ENCODE measurements at regions not wholly inside any gene's neighbourhood (a gene's known extent, or its start where the extent isn't known, plus 50 kb on each side); places are given as distances from the start of the nearest gene placed in this dataset.

DNA sequence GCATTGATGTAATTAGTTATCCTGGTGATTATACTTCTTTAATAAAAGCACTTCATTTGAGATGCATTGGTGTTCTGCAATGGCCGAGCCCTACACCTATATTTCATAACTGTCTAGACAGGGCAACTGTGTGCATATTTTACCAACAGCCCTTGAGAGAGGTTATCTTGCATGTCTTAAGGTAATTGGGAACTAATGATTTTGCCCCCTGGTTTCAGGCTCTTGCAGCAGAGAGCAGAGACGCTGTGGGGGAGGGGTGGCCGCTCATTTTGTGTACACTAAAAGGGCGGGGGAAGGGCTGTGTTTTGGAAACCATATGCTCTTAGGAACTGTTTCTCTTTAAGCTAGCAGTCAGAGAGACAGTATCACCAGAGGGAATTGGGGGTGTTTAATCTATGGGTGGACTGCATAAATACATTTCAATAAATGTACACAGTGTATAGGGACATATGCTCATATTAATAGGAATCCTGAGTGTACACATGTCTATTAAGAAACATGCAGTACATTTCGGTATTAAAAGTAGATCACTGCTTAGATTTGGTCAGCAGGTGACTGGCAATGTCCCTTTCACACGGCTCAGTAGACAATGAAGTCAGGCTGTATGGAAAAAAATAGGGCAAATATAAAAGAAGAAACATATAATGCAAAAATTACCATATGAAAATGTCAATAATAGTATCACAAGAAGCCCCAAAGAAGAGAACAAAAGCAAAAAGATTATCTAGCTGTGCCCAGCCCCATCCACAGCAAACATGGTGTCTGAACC, 402.9 kb upstream of the CITED2 start:
- DNase-seq, result no peak

DNA sequence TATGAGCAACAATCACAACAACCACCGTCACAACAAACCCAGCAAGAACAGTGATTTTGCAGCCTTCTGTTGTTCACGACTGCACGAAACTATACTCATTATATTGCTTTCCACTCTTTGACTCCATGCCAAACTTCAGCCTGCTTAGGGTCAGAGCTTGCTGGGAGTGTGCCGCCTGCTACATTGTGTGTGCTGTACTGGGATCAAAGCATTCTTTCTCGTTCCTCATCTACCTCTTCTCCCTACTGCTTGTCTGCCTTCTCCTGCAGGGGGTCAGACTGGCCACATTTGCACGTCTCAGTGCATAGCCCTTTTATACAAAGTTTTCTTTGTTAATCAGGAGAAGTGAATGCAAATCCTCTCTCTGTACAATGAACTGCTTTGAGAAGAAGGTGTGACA, 401.6 kb upstream of the CITED2 start:
- DNase-seq, result no peak

DNA sequence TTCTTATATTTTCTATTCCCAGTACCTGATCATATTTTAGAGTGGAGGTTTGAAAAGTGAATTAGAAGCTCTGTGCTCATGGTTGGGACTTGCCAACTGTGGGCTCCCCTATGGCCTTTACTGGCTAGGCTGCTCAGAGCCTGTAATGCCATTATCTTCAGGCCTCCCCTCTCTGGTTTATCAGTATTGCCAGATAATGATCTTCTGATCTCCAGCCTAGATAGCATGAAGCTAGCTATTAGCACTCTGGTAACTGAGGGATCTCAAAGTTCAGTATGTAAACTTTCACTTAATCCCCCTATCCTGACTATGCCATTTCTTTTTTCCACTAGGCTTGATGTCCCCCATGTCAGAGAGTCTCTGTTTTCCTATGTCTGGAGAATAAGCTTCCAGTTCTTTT, 393.7 kb upstream of the CITED2 start:
- no peak for DNase-seq

DNA sequence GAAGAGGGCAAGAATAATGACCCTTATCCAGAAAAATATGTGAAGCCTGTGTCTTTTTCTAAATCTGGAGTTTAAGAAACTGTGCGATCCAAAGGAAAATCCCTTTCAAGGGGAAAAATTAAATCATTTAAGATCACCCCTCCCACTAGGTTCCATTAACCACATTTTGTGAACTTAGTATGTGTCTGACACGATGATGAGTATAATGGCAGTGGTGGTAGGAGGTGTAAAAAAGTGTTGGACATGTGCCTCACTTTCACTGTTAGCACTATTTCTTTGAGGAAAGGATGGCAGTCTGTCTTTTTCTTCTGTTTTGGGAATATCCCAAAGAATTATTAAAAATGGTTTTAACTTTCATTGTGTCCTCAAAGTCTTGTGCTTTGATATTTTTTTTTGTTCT, 392.3 kb upstream of the CITED2 start:
- DNase-seq, result no peak

DNA sequence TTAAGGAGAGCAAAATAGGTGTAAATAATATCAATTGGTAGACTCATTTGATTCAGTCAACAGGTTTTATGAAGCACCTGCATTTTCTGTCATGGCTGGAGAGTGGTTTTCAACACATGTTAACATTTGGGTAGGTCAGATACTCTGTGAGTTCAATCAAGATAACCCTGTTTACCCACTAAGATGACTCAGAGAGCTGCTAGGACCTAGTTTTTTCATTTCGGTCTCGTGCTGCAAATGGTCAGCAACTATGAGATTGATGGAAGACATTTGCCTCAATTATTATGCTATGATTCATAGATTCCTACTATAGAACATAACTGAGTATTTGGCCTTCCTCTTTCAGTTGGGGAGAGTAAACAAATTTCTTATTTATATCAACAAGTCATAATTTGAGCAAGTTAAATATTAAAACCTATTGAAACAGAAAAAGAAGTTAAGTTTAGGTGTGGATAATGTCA, 391.4 kb upstream of the CITED2 start:
- DNase-seq, result no peak

DNA sequence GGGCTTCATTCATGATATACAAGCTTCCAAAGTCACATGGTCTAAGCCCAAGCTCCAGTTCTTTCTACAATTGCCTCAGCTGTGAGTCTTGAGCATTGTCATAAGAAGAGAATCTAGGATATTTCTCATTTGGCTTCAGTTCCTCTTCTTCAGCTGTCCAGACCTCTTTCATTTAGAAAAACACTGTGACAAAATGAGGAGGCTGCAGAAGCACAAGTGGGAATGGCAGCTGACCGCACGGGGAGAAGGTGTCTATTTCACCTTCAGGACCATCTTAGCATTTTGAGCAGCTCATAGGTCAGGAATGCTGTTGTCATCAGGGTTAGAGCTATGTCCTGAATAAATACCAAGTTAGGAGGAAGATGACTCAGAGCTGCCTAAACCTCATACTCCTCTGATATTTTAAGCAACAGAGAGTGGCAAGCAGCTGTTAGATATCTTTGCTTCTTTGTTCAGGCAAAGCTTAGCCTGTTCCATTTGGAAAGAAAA, 390.1 kb upstream of the CITED2 start:
- no peak for DNase-seq

DNA sequence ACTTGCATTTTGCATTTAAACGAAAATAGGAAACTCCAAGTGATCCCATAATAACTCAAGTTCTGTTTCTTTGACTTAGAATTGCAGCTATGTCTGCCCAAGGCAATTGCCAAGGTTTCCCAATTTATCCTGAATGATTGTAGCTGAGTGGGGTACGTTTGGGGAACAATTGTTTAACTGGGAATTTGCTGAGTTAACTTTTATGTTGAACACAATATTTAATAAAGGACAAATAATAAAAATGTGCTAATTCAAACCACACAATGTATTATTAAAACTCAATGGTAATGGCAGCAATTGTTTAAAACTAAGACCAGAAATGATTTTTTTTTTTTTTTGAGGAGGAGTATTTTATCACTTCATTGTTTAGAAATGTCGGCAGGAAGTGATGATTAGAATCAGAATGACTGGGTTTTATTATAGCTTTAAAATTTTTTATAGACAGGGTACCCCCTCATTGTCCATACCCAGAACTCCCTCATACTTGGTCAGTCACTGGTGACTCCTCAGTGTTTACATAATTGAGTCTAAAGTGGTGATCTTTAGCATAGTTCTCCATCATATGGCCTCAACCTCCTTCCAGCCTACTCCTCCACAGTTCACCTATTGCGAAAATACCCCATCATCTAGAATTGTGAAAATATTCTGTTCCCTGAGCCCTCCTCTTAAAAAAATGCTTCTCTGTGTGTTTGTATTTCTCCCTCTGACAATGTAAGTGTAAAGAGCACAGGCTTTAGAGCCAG, 389.2 kb upstream of the CITED2 start:
- no peak for DNase-seq

DNA sequence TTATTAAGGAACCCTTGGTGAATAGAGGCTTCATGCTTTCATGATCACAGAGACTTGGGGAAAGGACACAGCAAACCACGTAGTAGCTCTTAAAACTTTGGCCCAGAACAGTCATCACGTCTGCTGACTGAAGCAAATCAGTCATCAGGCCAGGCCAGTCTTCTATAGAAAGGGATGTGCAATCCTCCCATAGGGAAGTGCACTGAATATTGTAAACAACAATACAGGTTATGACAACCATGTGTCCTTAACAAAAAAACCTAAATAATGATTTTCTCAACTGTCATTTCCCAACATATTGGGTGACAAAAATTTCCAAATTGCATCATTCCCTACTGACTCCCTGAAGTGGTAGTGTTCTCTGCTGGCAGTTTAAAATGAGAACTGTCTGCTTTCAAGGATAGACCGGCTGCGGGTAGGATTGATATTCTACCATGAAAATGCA, 388.2 kb upstream of the CITED2 start:
- DNase-seq, result no peak

DNA sequence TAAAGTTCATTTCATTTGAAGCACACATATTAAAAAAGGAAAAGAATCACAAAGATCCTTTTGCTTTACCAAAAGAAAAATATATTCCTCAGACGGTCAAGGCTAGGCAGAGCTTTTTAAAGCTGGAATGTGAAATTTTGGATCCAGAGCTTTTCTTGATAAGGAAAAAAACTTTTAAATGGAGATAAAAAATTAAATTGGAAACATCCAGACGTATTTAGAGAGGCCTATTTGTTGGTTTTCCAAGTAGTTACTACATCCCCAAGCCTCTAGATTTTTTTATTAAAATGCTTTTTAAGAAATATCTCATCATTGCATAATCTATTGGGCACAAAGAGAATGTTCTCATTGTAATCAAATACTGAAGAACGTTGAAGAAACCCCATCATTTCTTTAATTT, 385.7 kb upstream of the CITED2 start:
- no peak for DNase-seq

DNA sequence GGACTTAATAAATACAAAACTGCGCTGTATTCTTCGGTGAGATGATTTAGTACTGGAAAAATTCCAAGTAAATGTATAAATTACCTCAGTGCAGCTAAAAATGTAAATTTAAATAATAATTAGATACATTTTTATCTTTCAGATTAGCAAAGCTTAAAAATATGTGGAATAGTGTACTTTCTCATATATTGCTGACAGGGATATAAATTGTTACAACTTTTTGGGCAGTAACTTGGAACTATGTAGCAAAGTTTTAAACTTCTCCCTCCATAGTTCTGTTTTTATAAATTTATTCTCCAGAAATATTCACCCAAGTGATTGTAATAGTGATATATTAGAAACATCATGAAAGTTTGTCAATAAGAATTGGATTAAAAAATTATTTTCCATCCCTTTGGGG, 384.6 kb upstream of the CITED2 start:
- DNase-seq, result no peak

DNA sequence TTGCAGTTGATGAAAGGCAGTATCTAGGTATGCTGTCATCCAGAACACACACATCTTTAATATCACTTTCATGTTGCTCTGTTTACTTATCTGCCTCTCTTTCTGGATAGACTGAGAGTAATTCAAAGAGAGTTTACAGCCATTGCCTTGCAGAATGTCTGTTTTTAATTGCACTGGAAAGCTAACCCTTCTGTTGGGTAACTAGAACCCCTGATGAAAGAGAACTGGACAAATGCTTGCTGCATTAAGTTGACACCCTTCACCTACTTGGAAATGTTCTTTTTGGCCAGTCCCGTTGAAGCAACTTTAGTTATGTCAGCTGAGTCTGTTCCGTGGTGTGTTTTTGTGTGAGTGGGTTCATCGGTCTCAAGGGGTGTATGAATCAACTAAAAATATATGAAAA, 383.8 kb upstream of the CITED2 start:
- no peak for DNase-seq

DNA sequence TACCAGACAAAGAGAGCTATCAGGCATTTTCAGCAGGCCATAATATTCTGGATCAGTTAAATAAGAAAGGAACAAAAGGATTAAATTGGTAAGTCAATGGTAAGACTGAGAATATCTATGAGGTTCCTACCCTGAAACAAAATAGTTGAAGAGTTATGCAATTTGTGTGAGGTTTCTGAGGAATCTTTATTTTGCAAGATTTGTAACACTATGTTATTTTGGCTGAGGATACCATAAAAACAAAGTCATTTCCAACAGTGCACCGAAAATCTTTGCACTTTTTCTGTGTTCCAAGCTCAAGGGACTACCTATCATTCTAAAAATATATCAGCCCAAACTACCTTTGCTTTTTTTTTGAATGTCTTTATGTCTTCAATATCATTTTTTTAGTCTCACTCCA, 383.3 kb upstream of the CITED2 start:
- DNase-seq, result no peak

DNA sequence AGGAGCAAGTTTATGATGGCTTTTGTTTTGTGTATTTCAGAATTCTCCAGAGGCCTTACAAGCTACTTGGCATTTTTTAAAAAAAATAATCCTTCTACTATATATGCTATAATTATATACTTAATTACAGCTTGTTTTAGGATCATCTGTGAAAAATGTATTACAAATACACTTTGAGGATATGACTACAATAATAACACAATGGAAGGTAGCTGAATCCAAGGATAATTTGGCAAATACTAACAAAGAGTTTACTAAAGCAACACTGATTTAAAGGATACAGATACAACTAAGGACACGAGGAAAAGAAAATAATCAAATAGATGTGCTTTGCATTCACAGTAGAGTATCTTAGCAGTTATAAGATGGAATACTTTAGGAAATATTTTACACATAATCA, 381.9 kb upstream of the CITED2 start:
- DNase-seq, result no peak

DNA sequence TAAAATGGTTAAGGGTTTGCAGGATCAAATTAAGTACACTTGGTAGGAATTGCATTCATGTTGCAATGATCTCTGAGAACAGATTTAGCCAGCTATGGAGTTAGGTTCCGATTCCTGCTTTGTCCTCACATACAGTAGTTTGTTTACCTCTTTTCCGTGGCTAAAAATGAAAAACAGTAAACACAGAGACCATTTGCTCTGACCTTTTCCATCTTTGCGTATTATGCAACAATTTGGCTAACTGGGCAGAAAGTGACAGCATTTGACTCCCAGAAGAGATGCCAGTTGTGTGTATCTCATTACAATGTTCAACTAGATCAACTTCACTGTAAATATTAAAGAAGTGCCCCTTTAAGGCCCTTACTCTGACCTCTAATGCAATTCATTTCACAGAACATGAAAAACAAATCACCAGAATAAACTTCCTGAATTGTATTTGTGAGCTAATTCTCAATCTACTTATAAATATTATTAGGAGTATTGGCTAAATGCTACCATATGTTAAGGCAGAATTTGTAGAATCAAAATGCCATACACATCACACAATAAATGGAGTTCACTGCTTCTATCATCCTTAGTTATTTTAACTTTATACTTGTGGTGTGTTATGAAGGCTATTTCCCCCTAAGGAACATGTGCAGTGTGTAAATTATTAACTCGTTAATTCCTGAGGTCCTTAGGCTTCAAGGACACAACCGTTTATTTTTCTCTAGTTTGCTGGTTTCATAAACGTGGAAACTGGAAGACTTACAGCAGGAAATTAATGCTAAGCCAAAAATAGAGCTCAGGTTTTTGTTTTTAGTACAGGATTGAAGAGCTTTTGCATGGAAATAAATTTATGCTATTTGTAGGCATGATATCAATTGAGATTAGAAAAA, 380.7 kb upstream of the CITED2 start:
- no peak for DNase-seq

DNA sequence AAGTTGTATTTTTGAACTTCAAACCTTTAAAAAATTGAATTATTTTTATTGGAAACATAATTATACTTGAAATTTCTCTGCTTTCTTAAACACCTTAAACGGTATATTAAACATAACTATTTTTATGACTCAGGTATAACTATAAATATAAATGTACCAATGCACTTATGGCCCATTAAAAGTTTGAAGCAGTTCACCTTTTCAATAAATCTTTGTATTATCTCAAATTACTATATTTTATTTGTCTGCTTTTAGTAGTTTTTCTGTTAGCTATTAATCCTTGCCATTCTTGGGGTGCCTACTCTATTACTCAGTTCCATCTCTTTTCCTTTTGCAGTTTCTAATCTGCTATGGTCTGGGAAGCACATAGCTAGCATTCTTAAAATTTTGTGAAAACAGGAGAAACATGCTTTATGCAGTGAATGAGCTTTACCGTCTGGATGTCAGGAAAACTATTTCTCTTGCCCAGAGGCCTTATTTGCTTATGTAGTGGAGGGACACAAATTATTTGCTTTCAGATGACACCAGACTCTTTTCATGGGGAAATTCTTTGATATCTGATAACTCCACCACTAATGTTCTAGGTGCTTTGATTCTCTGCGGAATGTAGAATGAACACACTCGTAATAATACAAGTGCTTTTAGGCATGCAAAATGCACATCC, 378.9 kb upstream of the CITED2 start:
- DNase-seq, result no peak

DNA sequence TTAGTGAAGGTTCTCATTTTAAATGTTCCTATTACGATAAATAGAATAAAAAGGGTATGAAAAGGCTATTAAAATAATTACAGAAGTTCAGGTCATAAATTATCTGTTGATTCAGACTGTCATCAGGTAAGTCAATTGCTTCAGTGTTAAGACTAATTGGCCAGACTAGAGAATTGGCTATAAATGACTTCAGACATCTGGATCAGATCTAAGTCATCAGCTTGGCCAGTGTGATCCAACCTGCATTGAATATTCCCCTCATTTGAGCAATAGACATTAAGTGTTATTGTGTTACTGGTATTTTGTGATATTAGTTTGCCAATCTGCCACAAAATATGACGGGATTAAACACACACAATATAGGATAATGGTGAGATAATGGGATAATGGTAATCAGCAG, 377.6 kb upstream of the CITED2 start:
- no peak for DNase-seq

DNA sequence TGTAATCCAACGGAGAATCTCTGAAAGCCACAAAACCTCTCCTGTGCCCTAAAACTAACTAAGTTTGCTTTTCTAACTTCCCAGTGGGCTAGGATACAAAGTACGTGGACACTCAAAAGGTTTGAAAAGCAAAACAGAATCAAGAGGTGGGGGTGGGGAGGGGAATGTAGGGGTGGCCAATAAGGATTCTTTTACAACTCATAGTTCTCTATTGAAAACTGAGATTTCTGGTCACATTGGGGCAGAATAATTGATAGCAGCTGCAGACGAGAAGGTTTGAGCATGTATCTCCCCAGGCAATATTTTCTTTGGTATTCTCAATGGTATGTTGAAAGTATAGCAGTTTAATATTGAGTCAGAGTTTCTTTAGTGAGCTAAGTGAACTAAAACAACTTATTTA, 376.7 kb upstream of the CITED2 start:
- no peak for DNase-seq

DNA sequence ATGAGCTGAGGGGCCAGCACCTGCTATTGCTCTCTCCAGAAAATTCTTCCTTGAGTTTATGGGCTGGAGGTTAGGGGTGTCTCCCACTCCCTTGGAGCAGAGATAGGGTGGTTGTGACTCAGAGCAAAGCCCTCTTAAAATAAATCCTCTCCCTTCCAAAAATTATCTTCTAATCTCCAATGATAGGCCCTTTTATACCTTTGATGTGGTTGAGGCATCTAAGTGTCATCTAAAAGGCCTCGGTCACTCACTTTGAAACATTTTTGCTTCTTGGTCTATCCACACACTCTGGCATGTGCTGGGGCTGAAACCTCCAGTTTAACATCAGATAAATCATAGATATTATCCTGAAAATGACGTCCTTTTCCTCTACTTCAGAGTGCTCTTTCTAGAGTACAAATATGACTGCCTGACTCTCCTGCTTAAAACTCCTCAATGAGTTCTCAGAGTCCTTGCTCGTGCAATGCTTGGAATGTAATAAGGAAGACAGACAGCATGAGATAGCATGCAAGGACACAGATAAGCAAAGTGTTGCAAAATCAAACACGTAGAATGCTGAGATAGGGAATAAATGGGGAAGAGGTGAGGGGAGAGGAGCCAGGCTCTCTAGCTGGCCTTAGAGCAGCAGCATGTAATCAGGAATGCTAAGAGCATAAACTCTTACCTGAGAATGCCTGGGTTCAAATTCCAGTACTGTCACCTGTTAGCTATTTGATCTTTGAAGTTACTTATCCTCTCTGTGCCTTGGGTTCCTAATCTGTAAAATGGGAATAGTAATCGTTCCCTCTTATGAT, 374.1 kb upstream of the CITED2 start:
- DNase-seq, result no peak

DNA sequence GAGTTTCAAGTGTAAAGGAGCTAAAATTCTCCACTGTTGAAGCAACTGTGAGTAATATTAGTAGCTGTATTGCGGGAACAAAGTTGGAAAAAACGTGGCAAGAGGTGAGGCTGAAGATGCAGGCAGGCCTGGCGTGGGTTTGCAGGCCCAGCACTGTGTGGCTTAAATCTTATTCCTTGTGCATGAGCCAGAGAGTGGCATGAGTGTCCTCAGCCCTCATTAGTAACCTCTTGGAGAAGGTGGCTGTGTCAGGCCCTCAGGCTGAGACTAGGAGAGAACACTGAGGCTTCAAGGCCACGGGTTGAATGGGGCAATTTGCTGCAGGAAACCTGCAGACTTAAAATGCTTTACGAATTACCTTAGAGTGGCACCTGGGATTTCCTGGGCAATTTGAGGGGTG, 372.7 kb upstream of the CITED2 start:
- no peak for DNase-seq

DNA sequence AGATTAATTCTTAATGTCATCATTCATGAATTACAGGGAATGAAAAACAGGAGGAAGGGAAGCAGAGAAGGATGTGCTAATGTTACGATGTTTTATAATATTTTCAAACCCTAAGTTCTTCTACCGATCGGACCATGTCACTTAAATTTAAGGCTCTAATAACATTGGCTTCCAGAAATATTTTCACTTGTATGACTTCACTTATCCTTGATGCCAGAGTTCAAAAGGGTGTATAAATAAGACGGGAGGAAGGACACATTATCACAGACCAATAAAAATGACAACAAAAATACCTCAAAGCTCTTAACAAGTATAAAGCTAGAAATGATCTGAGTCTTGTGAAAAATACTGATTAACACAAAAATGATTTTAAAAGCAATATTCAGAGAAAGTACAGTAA, 370.4 kb upstream of the CITED2 start:
- no peak for DNase-seq

DNA sequence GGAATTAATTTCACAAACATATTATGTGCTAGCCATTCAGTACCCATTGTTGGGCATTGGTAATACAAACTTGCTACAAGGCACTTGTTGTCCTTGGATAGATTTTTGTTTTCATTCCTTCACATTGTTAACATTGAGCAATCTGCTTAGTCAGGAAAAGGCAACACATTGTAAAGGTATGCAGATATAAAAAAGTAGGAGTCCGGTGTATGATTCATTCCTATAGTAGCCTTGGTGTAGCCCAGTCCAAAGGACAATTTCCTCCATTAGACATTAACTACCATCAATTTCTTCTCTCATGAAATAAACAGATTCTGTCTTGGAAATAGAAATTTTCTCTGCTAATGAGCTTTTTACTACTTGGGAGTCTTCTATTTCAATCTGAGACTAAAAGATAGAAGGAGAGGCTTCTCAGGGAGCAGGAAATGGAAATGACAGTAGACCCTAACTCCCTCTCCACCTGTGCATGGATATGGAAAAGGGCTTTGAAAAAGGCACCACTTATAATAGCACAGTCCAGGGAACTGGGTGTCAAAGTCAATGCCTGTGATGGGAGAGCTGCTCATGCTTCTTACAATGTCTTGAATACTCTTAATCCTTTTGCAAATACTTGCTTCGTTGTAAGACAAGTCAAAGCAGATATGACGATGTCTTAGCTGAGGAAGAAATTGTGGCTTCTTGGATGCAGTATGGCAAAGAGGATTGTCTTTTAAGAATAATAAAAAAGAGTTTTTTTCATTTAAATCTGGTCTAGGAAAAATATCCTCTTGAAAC, 369.4 kb upstream of the CITED2 start:
- DNase-seq, result no peak
